Upper lobe of right lung (tissue), 1 donor: ENCODE measurements at regions not wholly inside any gene's neighbourhood (a gene's known extent, or its start where the extent isn't known, plus 50 kb on each side); places are given as distances from the start of the nearest gene placed in this dataset.

Experiments used
- ATAC-seq: fragments of 200-7000 bp; cut with Tn5 transposase; one replicate; pipeline ENCODE4 v1.9.1; 2020; ENCODE audit warnings: mild to moderate bottlenecking, moderate library complexity
- DNase-seq: peaks from one replicate; pipeline ENCODE4 v3.0.0-alpha.2; 2020
- H3K27ac ChIP-seq: fragments of 200-600 bp; one replicate; pipeline ENCODE4 v1.8.0; 2022
- H3K27me3 ChIP-seq: fragments of 200-600 bp; one replicate; pipeline ENCODE4 v1.8.0; 2022; ENCODE audit warnings: mild to moderate bottlenecking
- H3K36me3 ChIP-seq: fragments of 200-600 bp; one replicate; pipeline ENCODE4 v1.8.0; 2022
- H3K4me1 ChIP-seq: fragments of 200-600 bp; one replicate; pipeline ENCODE4 v1.8.0; 2022
- H3K4me3 ChIP-seq: fragments of 200-600 bp; one replicate; pipeline ENCODE4 v1.8.0; 2022; ENCODE audit warnings: mild to moderate bottlenecking
- H3K9me3 ChIP-seq: fragments of 200-600 bp; one replicate; pipeline ENCODE4 v1.8.0; 2022
- CTCF ChIP-seq: fragments of 200-600 bp; IDR thresholded peaks from one replicate; pipeline ENCODE4 v1.8.0; 2022; ENCODE audit warnings: antibody characterized with exemption
- intact Hi-C: fragments of 100-400 bp; cut with DNase I; formaldehyde crosslinking; loops from one replicate; pipeline ENCODE4 v1.11.0; 2022
- donor health status: DM: no; HTN: yes; CAD: no; lungs with severe emphysema.

- Histone ChIP-seq H3K9me3 (no peaks in the 10 kb centered on the region), H3K36me3 (no peaks in the 10 kb centered on the region), H3K27me3 (no peaks in the 10 kb centered on the region), H3K27ac (no peak overlapping the region), H3K4me3 (no peak overlapping the region), H3K4me1 (no peaks in the 10 kb centered on the region)
- intact Hi-C loops, result no loop called here
- DNase-seq (no peak), ATAC-seq (peak; percentile 51)
- TF ChIP-seq CTCF, result no peak
Measured at GRCh38 chr20:40610730-40611129, 78.3 kb downstream of the MAFB start.

GRCh38 chr20:40607927-40608326, 81.1 kb downstream of the MAFB start:
- Histone ChIP-seq H3K4me3 (no peak overlapping the region), H3K9me3 (no peaks in the 10 kb centered on the region), H3K4me1 (no peaks in the 10 kb centered on the region), H3K27me3 (no peaks in the 10 kb centered on the region), H3K36me3 (no peaks in the 10 kb centered on the region), H3K27ac (no peak overlapping the region)
- intact Hi-C loops, result no loop called here
- no peak for ATAC-seq
- DNase-seq, result no peak
- TF ChIP-seq CTCF, result no peak

GRCh38 chr20:40606660-40607059, 82.4 kb downstream of the MAFB start:
- DNase-seq (no peak), ATAC-seq (no peak)
- intact Hi-C loops, result no loop called here
- H3K9me3 ChIP-seq, result no peaks in the 10 kb centered on the region
- no peak for TF ChIP-seq CTCF
- no peaks in the 10 kb centered on the region for H3K27me3 ChIP-seq
- H3K4me3 ChIP-seq, result no peak overlapping the region
- H3K27ac ChIP-seq, result no peak overlapping the region
- H3K4me1 ChIP-seq, result no peaks in the 10 kb centered on the region
- H3K36me3 ChIP-seq, result no peaks in the 10 kb centered on the region

- intact Hi-C loops, result no loop called here
- Histone ChIP-seq H3K4me1 (no peaks in the 10 kb centered on the region), H3K4me3 (no peak overlapping the region), H3K9me3 (no peaks in the 10 kb centered on the region), H3K27ac (no peak overlapping the region), H3K36me3 (no peaks in the 10 kb centered on the region), H3K27me3 (no peaks in the 10 kb centered on the region)
- no peak for TF ChIP-seq CTCF
- ATAC-seq (peak; percentile 28), DNase-seq (no peak)
Measured at GRCh38 chr20:40606237-40606636, 82.8 kb downstream of the MAFB start.

GRCh38 chr20:40604416-40604815, 84.6 kb downstream of the MAFB start:
- DNase-seq (no peak), ATAC-seq (no peak)
- H3K27me3 ChIP-seq, result no peaks in the 10 kb centered on the region
- intact Hi-C loops, result no loop called here
- no peaks in the 10 kb centered on the region for H3K4me1 ChIP-seq
- H3K4me3 ChIP-seq, result no peak overlapping the region
- H3K27ac ChIP-seq, result no peak overlapping the region
- TF ChIP-seq CTCF, result no peak
- no peaks in the 10 kb centered on the region for H3K36me3 ChIP-seq
- peaks cover under 1% of the 10 kb centered on the region for H3K9me3 ChIP-seq

GRCh38 chr20:40603057-40603651, 85.9 kb downstream of the MAFB start:
- intact Hi-C loops, result no loop called here
- H3K9me3 ChIP-seq, result peaks cover 10% of the 10 kb centered on the region
- no peaks in the 10 kb centered on the region for H3K4me1 ChIP-seq
- no peak overlapping the region for H3K27ac ChIP-seq
- no peaks in the 10 kb centered on the region for H3K27me3 ChIP-seq
- TF ChIP-seq CTCF, result no peak
- no peak for ATAC-seq
- H3K36me3 ChIP-seq, result no peaks in the 10 kb centered on the region
- no peak overlapping the region for H3K4me3 ChIP-seq
- no peak for DNase-seq
